HEK293 (cell line): ENCODE measurements at regions not wholly inside any gene's neighbourhood (a gene's known extent, or its start where the extent isn't known, plus 50 kb on each side); places are given as distances from the start of the nearest gene placed in this dataset.
"Not testable (repeated sequence)": the region's sequence is repeated elsewhere in the genome, so short reads cannot be mapped to it uniquely, and the experiment has no call there.

ENCODE experiments used
- ZBTB20 ChIP-seq: fragments of 450-650 bp; formaldehyde crosslinking; IDR thresholded peaks from 2 replicates; pipeline ENCODE4 v1.5.1; 2016; ENCODE audit warnings: missing biosample characterization, missing genetic modification characterization
- ZNF292 ChIP-seq: fragments of 450-650 bp; formaldehyde crosslinking; IDR thresholded peaks from 2 replicates; pipeline ENCODE4 v1.5.1; 2016; ENCODE audit warnings: low read depth, missing biosample characterization, missing genetic modification characterization, borderline replicate concordance

DNA sequence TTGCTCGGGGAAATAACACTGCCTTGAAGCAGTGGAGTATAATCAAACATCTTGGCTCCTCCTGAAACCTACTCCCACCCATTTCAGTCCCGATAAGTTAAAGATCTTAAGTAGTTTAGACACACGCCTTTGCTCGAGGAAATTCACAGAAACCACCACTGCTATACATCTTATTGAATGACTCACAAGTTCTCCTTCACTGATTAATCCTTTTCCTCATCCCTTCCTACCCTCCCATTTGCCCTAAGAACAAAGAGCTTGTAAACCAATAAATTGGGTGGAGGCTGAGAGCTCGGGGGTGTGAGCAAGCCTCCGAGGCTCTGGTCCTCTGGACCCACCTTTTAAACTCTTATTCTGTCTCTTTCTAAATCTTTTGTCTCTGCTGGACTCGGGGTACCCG, 86.5 kb downstream of the XCL2 start:
- TF ChIP-seq ZNF292, ZBTB20 (tag by site-specific recombination): not testable (repeated sequence)
